Activated T-cell treated with anti-CD3 and anti-CD28 coated beads, Interleukin-2, amount 50 U/mL, for 24 hours (primary cell): ENCODE measurements at regions not wholly inside any gene's neighbourhood (a gene's known extent, or its start where the extent isn't known, plus 50 kb on each side); places are given as distances from the start of the nearest gene placed in this dataset.
"Not testable (repeated sequence)": the region's sequence is repeated elsewhere in the genome, so short reads cannot be mapped to it uniquely, and the experiment has no call there.

Experiments
- DNase-seq: peaks from one replicate; pipeline ENCODE4 v3.0.0-alpha.2; 2020
- H3K27ac Mint-ChIP-seq: 2 replicates; pipeline ENCODE4 v1.8.0; 2020; ENCODE audit warnings: mild to moderate bottlenecking, mixed read lengths
- H3K27me3 Mint-ChIP-seq: 2 replicates; pipeline ENCODE4 v1.8.0; 2020; ENCODE audit warnings: mixed read lengths
- H3K36me3 Mint-ChIP-seq: 2 replicates; pipeline ENCODE4 v1.8.0; 2020; ENCODE audit warnings: low read depth, mixed read lengths
- H3K4me1 Mint-ChIP-seq: 2 replicates; pipeline ENCODE4 v1.8.0; 2020; ENCODE audit warnings: low read depth, mixed read lengths
- H3K4me3 Mint-ChIP-seq: 2 replicates; pipeline ENCODE4 v1.8.0; 2020; ENCODE audit warnings: mild to moderate bottlenecking, moderate library complexity, mixed read lengths
- H3K9me3 Mint-ChIP-seq: 2 replicates; pipeline ENCODE4 v1.8.0; 2020; ENCODE audit warnings: mixed read lengths

DNA sequence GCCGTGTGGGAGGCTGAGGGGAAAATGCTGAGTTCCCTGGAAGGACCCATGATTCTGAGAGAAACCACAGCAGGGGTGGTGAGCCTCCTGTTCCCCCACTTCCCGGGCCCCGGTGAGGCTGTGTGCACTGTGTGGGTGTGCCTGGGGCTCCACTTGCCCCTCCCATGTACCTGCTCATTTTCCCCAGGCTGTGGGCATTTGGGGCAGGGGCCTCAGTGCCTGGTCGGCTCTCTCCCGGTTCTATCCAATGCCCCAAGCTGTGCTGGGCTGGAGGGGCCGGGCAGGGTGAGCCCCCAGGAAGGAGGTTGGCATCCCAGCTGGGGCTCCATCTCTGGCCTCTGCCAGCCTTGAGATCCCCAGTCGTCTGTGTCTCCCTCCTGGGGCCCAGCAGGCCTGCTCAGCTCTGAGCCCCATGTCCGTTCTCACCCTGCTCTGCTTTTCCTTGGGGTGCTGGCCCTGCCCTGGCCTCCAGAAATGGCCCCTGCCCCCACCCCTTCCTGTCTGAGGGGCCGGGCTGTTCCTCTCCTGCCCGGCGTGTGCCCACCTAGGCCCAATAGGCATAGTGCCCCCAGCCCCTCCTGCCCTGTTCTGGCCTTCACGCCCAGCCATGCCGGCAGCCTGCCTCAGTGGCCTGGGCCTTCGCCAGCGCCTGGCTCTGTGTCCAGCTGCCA, 80.1 kb downstream of the TMEM121 start:
- H3K4me3 Mint-ChIP-seq, H3K4me1 Mint-ChIP-seq, DNase-seq, H3K9me3 Mint-ChIP-seq, H3K27ac Mint-ChIP-seq, H3K36me3 Mint-ChIP-seq, H3K27me3 Mint-ChIP-seq: not testable (repeated sequence)

DNA sequence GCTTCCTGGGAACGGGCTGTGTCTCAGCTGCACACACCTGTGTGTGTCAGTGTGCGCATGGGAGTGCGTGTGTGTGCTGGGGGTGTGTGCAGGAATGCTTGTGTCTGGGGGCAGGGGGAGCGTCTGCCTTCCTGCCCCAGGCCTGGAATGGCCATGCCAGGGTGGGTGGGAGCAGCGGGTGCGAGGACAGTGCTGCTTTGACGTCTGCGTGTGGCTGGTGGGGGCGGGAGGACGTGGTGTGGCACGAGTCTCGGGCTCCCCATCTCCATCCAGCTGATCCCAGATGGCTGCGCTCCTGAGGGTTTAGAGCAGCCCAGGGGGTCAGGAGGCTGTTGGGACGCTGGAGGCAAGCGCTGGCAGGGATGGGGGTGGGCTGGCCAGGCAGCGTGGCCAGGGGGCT, 80.6 kb downstream of the TMEM121 start:
- not testable (repeated sequence) for H3K27ac Mint-ChIP-seq, H3K9me3 Mint-ChIP-seq, H3K4me3 Mint-ChIP-seq, H3K36me3 Mint-ChIP-seq, H3K27me3 Mint-ChIP-seq, DNase-seq, H3K4me1 Mint-ChIP-seq

DNA sequence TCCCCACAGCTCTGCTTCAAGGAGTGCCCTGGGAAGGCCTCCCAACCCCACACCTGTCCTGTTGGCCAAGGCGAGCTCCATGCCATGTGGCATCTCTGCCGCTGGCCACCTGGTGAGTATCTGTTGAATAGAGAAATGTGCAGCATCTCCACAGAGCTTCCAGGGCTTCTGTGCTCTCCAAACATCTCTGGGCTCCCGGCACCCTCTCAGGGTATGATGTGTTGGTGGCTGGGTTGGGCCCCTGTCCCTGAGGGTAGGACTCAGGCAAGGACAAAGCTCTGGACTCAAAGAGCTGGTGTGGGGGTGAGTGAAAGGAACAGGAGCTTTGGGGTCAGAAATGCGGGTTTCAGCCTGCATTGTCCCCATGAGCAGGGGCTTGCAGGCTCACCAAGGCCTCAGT, 88.6 kb downstream of the TMEM121 start:
- H3K27me3 Mint-ChIP-seq, result peaks cover 19% of the 10 kb centered on the region
- not testable (repeated sequence) for DNase-seq, H3K4me3 Mint-ChIP-seq, H3K4me1 Mint-ChIP-seq, H3K27ac Mint-ChIP-seq, H3K9me3 Mint-ChIP-seq, H3K36me3 Mint-ChIP-seq

DNA sequence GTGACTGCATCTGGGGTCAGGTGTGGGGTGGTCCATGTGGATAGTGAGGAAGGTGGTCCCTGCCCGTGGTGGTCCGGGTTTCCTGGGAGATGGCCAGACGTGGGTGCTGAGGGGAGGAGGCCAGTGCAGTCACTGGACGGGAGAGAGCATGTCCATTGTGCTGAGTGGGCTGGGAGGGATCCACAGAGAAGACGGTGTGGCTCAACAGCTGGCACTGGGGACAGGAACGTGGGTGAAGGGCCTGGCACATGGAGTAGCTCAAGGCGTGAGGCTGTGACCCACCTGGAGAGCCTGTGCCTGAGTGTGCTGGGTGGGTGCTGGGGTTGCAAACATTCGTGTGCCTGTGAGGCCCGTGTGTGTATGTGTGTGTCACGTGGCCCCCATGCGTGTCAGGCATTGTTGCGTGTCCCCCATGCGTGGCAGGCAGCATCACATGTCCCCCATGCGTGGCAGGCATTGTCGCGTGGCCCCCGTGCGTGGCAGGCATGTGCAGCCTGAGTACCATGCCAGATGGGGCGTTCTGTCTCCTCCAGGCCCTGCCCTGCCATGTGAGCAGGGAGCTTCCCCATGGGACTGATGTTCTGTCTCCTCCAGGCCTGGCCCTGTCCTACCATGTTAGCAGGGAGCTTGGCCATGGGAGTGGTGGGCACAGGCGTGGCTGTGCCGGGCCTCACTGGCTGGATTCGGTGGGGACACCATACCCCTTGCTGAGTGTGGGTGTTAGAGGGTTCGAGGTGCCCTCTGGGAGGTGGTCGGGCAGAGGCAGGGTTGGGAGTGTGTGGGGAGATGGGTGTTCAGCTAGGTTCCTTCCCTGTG, 89.8 kb downstream of the TMEM121 start:
- H3K27me3 Mint-ChIP-seq, result peaks cover 19% of the 10 kb centered on the region
- not testable (repeated sequence) for H3K4me1 Mint-ChIP-seq, H3K9me3 Mint-ChIP-seq, H3K27ac Mint-ChIP-seq, H3K36me3 Mint-ChIP-seq, H3K4me3 Mint-ChIP-seq
- peak; percentile 21 for DNase-seq

DNA sequence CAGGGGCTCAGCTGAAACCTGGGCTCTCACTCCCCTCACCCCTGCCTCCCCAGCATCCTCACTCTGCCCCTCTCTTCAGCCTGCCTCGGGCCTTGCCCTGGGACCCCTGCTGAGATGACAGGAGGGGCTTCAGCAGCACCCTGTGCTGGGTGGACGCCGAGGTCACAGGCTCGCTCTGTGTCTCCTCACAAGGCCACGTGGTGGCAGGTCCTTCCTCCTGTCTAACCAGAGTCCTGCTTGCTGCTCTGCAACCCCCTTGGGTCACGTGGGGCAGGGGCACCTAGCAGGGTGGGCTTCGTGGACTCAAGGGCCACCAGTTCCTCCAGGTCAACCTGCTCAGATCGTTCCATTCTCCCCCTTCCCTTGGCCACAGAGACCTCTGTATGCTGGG, 90.4 kb downstream of the TMEM121 start:
- Mint-ChIP-seq H3K9me3 (no peaks in the 10 kb centered on the region), H3K27me3 (peaks cover 19% of the 10 kb centered on the region), H3K4me3 (no peak overlapping the region), H3K36me3 (no peaks in the 10 kb centered on the region), H3K27ac (no peak overlapping the region), H3K4me1 (no peaks in the 10 kb centered on the region)
- DNase-seq, result no peak

DNA sequence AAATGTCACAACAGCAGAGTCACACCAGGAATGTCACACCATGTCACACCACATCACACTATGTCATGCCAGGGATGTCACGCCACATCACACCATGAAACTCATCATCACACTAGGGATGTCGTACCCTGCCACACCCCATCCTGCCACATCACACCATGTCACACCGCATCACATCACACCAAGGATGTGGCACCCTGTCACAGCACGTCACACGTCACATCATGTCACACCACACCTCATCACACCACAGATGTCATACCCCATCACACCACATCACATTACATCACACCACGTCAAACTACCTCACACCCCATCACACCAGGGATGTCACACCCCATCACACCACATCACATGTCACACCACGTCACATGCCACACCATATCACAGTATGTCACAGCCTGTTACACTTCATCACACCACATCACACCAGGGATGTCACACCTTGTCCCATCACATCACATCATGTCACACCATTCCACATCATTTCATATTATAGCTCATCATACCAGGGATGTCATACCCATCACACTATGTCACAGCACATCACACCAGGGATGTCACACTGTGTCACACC, 90.9 kb downstream of the TMEM121 start:
- Mint-ChIP-seq H3K9me3 (no peaks in the 10 kb centered on the region), H3K36me3 (no peaks in the 10 kb centered on the region), H3K27ac (no peak overlapping the region), H3K27me3 (peaks cover 19% of the 10 kb centered on the region), H3K4me1 (no peaks in the 10 kb centered on the region), H3K4me3 (no peak overlapping the region)
- no peak for DNase-seq

DNA sequence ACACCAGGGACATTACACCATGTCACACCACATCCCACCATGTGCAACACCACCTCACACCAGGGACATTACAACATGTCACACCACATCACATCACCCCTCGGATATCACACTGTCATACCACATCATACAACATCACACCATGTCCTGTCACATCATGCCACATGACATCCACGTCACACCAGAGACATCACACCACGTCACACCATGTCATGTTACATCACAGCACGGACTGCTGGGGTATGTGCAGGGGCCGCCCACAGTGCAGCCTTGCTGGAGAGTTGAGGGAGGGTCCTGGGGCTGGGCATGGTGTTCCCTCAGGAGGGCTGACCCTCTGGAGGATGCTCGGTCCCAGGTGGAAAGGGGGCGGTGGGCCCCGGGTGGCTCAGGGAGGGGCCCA, 91.4 kb downstream of the TMEM121 start:
- H3K4me1 Mint-ChIP-seq, H3K27ac Mint-ChIP-seq, DNase-seq, H3K36me3 Mint-ChIP-seq, H3K9me3 Mint-ChIP-seq, H3K4me3 Mint-ChIP-seq: not testable (repeated sequence)
- peaks cover 19% of the 10 kb centered on the region for H3K27me3 Mint-ChIP-seq

DNA sequence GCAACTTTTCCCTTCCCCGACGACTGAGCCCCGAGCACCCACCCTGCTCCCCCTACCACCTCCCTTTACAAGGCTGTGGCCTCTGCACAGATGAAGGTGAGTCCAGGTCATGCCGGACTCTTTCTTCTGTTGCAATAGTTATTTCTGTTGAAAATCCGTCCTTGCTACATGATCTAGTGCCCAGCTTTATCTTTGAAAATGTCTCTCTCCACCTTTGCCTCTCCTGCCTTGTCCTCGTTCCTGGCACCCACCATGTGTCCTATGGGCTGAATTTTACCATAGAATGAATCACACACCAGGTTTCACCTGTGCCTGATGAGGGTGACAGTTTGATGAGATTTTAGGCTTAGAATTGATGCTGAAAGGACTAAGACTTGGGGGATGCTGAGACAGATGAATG, 92.9 kb downstream of the TMEM121 start:
- not testable (repeated sequence) for H3K4me3 Mint-ChIP-seq, H3K27ac Mint-ChIP-seq, DNase-seq, H3K36me3 Mint-ChIP-seq, H3K9me3 Mint-ChIP-seq, H3K4me1 Mint-ChIP-seq
- H3K27me3 Mint-ChIP-seq, result peaks cover 14% of the 10 kb centered on the region

DNA sequence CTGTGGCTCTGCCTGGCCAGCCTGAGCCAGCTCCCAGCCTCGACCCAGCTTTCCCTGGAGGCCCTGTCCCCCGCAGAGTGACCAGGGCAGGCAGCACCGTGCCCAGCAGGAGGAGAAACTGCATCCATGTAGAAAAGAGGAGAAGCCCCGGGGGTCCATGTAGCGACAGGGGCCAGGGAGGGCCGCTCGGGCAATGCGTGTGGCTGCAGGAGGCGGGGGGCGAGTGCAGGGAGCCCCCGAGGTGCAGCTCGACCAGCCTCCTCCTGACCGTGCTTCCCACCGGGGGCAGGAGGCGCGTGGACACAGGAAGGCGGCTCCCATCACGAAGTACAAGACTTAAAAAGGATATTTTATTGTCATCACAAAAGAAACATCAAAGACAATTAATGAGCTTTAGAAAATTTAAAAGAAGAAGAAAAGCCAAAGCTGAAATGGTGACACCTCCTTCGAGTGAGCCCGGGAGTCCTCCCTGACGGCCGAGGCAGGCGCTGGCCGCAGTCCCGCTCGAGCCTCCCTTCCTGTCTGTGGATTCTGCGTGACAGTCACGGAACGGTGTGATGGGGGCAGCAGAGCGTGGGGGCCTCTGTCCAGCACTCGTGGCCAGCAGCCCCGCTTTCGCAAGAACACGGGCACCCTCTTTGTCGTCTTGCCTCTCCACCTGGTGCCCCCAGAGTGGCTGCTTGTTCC, 93.9 kb downstream of the TMEM121 start:
- DNase-seq, H3K36me3 Mint-ChIP-seq, H3K4me1 Mint-ChIP-seq, H3K4me3 Mint-ChIP-seq, H3K9me3 Mint-ChIP-seq, H3K27ac Mint-ChIP-seq: not testable (repeated sequence)
- H3K27me3 Mint-ChIP-seq, result peaks cover 14% of the 10 kb centered on the region

DNA sequence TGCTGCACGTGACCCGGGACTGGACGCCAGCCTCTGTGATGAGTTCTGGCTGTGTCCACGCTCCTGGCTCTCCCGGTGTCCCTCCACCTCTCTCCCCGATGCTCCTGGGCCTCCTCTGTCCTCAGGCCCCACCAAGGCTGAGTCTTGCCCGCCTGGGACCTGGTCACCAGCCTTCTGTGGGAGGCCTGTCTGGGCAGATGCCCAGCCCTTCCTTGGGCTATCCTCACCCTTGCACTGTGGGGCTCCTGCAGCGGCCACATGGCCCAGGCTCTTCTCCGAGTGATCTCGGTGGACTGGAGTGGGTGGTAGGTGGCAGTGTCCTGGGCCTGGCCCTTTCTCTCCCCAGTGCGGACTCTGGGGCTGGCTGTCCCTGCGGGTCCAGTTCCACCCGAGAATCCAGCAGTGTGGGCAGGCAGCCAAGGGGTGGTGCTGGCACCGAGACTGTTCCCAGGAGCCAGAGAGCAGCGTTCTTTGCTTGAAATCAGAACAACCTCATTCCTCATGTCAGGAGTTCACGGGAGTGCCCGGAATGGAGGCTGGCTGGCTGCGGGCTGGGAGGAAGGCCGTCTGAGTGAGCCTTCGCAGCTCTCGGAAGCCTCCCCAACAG, 94.6 kb downstream of the TMEM121 start:
- DNase-seq, H3K36me3 Mint-ChIP-seq, H3K27ac Mint-ChIP-seq, H3K4me1 Mint-ChIP-seq, H3K4me3 Mint-ChIP-seq, H3K9me3 Mint-ChIP-seq: not testable (repeated sequence)
- peaks cover 11% of the 10 kb centered on the region for H3K27me3 Mint-ChIP-seq

DNA sequence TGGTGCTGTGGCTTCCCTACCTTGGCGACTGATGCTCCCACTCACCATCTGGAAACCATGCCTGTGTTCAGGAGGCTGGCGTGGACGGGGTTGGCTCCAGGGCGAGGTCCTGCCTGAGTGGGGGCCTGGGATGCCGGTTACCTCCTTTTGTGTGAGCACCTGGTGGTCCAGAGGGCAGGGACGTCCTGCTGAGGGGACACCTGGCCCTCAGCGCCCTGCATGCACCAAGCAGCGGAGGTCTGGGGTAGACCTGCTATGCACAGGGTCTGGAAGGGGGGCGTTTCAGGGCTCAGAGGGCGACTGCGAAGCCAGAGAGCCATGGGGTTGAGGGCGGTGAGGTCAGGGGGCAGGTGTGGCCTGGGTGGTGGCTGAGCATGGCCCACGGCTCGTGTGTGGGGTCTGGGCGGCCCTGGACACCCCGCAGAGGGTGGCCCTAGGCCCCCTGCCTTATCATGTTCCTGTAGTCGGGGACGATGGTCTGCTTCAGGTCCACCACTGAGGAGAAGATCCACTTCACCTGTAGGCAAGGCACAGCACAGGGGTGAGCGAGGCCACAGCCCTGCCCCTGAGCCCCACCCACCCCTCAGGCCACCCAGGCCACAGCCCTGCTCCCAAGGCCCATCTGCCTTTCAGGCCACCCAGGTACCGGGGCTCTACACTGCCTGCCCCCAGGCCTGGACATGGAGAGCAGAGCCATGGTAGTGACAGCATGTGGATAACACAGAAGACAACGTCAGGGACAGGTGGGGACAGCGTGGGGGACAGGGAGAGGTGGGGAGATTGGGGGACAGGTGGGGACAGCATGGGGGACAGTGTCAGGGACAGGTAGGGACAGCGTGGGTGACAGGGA, 95.3 kb downstream of the TMEM121 start:
- H3K4me1 Mint-ChIP-seq, H3K4me3 Mint-ChIP-seq, H3K27ac Mint-ChIP-seq, DNase-seq, H3K9me3 Mint-ChIP-seq, H3K36me3 Mint-ChIP-seq: not testable (repeated sequence)
- peaks cover 11% of the 10 kb centered on the region for H3K27me3 Mint-ChIP-seq

DNA sequence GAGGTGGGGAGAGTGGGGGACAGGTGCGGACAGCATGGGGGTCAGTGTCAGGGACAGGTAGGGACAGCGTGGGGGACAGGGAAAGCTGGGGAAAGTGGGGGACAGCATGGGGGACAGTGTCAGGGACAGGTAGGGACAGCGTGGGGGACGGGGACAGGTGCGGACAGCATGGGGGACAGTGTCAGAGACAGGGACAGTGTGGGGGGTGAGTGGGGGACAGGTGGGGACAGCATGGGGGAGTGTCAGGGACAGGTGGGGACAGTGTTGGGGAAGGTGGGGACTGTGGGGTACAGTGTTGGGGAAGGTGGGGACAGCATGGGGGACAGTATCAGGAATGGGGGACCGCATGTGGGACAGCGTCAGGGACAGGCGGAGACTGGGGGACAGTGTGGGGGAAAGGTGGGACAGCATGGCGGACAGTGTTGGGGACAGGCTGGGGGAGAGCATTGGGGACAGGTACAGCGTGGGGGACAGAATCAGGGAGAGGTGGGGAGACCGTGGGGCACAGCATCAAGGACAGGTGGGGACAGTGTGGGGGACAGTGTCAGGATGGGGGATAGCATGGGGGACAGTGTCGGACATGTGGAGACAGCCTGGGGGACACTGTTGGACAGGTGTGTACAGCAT, 96.1 kb downstream of the TMEM121 start:
- H3K27me3 Mint-ChIP-seq, result peaks cover 3% of the 10 kb centered on the region
- no peak overlapping the region for H3K27ac Mint-ChIP-seq
- H3K4me1 Mint-ChIP-seq, result no peaks in the 10 kb centered on the region
- no peaks in the 10 kb centered on the region for H3K36me3 Mint-ChIP-seq
- DNase-seq, result no peak
- no peaks in the 10 kb centered on the region for H3K9me3 Mint-ChIP-seq
- no peak overlapping the region for H3K4me3 Mint-ChIP-seq

DNA sequence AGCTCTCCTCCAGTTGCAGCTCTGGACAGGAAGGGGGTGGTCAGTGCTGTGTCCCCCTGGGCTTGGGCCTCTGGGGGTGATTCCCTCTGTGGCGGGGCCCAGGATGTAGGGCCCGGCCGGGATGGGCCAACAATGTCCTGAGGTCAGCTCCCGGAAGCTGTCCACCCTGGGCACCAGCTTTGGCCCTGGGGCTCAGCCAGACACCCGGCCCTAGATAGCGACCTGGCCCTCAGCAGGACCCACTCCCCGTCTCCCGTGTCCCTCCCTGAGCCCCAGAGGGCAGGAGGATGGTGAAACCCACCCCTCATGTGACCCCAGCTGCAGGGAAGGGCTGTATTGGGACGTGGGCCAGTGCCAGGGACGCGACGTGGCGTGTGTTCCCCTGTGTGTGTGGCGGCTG, 96.8 kb downstream of the TMEM121 start:
- H3K27ac Mint-ChIP-seq, H3K4me1 Mint-ChIP-seq: not testable (repeated sequence)

More for the DNA sequence above, 96.8 kb downstream of the TMEM121 start:
- H3K36me3 Mint-ChIP-seq, H3K9me3 Mint-ChIP-seq, DNase-seq, H3K4me3 Mint-ChIP-seq, H3K27me3 Mint-ChIP-seq: not testable (repeated sequence)
